ENCODE measurements at regions not wholly inside any gene's neighbourhood (a gene's known extent, or its start where the extent isn't known, plus 50 kb on each side); places are given as distances from the start of the nearest gene placed in this dataset.

GRCh38 chr18:68533641-68534040, 181.3 kb downstream of the TMX3 start:
- no peak overlapping the region for H3K27ac Mint-ChIP-seq (ENCODE audit: unreplicated experiment)
- DNase-seq (ENCODE audit: low spot score): no peak
- no peaks in the 10 kb centered on the region for H3K27me3 Mint-ChIP-seq (ENCODE audit: low read depth)
- no peak overlapping the region for H3K4me3 Mint-ChIP-seq (ENCODE audit: unreplicated experiment)
- TF ChIP-seq, protein P1, sequence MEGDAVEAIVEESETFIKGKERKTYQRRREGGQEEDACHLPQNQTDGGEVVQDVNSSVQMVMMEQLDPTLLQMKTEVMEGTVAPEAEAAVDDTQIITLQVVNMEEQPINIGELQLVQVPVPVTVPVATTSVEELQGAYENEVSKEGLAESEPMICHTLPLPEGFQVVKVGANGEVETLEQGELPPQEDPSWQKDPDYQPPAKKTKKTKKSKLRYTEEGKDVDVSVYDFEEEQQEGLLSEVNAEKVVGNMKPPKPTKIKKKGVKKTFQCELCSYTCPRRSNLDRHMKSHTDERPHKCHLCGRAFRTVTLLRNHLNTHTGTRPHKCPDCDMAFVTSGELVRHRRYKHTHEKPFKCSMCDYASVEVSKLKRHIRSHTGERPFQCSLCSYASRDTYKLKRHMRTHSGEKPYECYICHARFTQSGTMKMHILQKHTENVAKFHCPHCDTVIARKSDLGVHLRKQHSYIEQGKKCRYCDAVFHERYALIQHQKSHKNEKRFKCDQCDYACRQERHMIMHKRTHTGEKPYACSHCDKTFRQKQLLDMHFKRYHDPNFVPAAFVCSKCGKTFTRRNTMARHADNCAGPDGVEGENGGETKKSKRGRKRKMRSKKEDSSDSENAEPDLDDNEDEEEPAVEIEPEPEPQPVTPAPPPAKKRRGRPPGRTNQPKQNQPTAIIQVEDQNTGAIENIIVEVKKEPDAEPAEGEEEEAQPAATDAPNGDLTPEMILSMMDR (IDR thresholded peaks at IDR 0.05): no peak
- H3K4me1 Mint-ChIP-seq (ENCODE audit: low read depth): peaks cover 9% of the 10 kb centered on the region
- H3K36me3 Mint-ChIP-seq (ENCODE audit: low read depth): no peaks in the 10 kb centered on the region
- no peaks in the 10 kb centered on the region for H3K9me3 Mint-ChIP-seq (ENCODE audit: low read depth)

DNA sequence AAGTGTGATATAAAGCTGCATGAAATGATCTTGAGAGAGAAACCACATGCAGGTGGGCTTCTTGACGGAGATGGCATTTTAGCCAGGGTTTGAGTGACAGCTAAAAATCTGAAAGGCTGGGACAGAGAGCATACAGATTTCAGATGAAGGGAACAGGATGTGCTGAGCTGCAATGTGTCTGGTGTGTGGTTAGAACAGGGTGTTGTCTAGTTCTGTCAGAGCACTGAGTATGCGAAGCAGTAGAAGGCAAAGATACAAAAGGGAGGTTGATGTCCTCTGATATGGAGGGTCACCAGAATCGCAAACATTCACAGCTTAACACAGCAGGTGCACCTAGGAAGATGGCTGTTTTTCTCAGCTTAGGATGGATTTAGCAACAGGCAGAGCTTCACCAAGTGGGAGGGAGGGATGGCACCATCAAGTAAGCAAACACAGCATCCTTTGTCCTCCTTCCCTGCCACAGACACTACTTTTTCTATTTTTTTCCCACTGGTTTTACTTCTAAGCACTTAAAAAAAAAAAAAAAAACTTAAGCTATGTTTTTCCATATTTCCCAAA, 182.5 kb downstream of the TMX3 start:
- no peaks in the 10 kb centered on the region for H3K27me3 Mint-ChIP-seq (ENCODE audit: low read depth)
- peaks cover 9% of the 10 kb centered on the region for H3K4me1 Mint-ChIP-seq (ENCODE audit: low read depth)
- no peaks in the 10 kb centered on the region for H3K9me3 Mint-ChIP-seq (ENCODE audit: low read depth)
- TF ChIP-seq, protein P1 (IDR thresholded peaks at IDR 0.05): no peak
- H3K4me3 Mint-ChIP-seq (ENCODE audit: unreplicated experiment): no peak overlapping the region
- H3K36me3 Mint-ChIP-seq (ENCODE audit: low read depth): no peaks in the 10 kb centered on the region
- H3K27ac Mint-ChIP-seq (ENCODE audit: unreplicated experiment): no peak overlapping the region
- DNase-seq (ENCODE audit: low spot score): no peak

- TF ChIP-seq, protein P1 (IDR thresholded peaks at IDR 0.05): no peak
- no peak overlapping the region for H3K4me3 Mint-ChIP-seq (ENCODE audit: unreplicated experiment)
- no peak overlapping the region for H3K27ac Mint-ChIP-seq (ENCODE audit: unreplicated experiment)
- H3K9me3 Mint-ChIP-seq (ENCODE audit: low read depth): peaks cover 3% of the 10 kb centered on the region
- no peaks in the 10 kb centered on the region for H3K27me3 Mint-ChIP-seq (ENCODE audit: low read depth)
- DNase-seq (ENCODE audit: low spot score): no peak
- no peaks in the 10 kb centered on the region for H3K36me3 Mint-ChIP-seq (ENCODE audit: low read depth)
- peaks cover 12% of the 10 kb centered on the region for H3K4me1 Mint-ChIP-seq (ENCODE audit: low read depth)
Measured at GRCh38 chr18:68525091-68525490, 189.8 kb downstream of the TMX3 start.

- H3K27me3 Mint-ChIP-seq (ENCODE audit: low read depth): no peaks in the 10 kb centered on the region
- no peak overlapping the region for H3K4me3 Mint-ChIP-seq (ENCODE audit: unreplicated experiment)
- H3K36me3 Mint-ChIP-seq (ENCODE audit: low read depth): no peaks in the 10 kb centered on the region
- no peak for DNase-seq (ENCODE audit: low spot score)
- H3K4me1 Mint-ChIP-seq (ENCODE audit: low read depth): peaks cover 30% of the 10 kb centered on the region
- peaks cover 3% of the 10 kb centered on the region for H3K9me3 Mint-ChIP-seq (ENCODE audit: low read depth)
- peak overlapping the region; percentile 70 for H3K27ac Mint-ChIP-seq (ENCODE audit: unreplicated experiment)
- TF ChIP-seq, protein P1 (IDR thresholded peaks at IDR 0.05): no peak
Measured at GRCh38 chr18:68520406-68521075, 194.4 kb downstream of the TMX3 start.

DNA sequence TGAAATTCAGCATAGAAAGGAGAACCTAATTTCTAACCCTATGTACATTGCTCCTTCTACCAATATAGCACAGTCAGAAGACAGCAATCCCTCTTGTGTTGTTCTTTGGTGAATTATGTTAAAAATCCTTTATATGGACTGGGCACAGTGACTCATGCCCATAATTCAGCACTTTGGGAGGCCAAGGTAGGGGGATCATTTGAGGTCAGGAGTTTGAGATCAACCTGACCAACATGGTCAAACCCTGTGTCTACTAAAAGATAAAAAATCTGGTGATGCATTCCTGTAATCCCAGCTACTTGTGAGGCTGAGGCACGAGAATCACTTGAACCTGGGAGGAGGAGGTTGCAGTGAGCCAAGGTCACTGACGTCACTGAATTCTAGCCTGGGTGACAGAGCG, 195.6 kb downstream of the TMX3 start:
- Mint-ChIP-seq H3K27ac (ENCODE audit: unreplicated experiment) (no peak overlapping the region), H3K9me3 (ENCODE audit: low read depth) (peaks cover 6% of the 10 kb centered on the region), H3K27me3 (ENCODE audit: low read depth) (no peaks in the 10 kb centered on the region), H3K4me1 (ENCODE audit: low read depth) (peaks cover 33% of the 10 kb centered on the region), H3K4me3 (ENCODE audit: unreplicated experiment) (no peak overlapping the region), H3K36me3 (ENCODE audit: low read depth) (no peaks in the 10 kb centered on the region)
- no peak for DNase-seq (ENCODE audit: low spot score)
- TF ChIP-seq, protein P1 (IDR thresholded peaks at IDR 0.05): no peak
